DND-41 (cell line): ENCODE measurements at regions not wholly inside any gene's neighbourhood (a gene's known extent, or its start where the extent isn't known, plus 50 kb on each side); places are given as distances from the start of the nearest gene placed in this dataset.

Experiments used
- ATAC-seq: fragments of 200-7000 bp; cut with Tn5 transposase; 3 replicates; pipeline ENCODE4 v1.9.1; 2021; ENCODE audit warnings: low read depth; ENCODE audit not compliant: insufficient read depth
- DNase-seq: peaks from one replicate; pipeline ENCODE4 v3.0.0-alpha.2; 2020
- H2AFZ ChIP-seq: 2 replicates; pipeline ENCODE4 v1.6.0; 2012; ENCODE audit warnings: low read depth, low read length
- H3K27ac ChIP-seq: 2 replicates; pipeline ENCODE4 v1.5.1; 2012; ENCODE audit warnings: low read length, inconsistent platforms
- H3K27me3 ChIP-seq: fragments of 200-600 bp; sonication (generic); 2 replicates; pipeline ENCODE4 v1.6.0; 2012; ENCODE audit warnings: low read length, mild to moderate bottlenecking, inconsistent platforms; ENCODE audit not compliant: insufficient read depth, poor library complexity
- H3K36me3 ChIP-seq: 2 replicates; pipeline ENCODE4 v1.5.1; 2012; ENCODE audit warnings: low read length, inconsistent platforms; ENCODE audit not compliant: insufficient read depth
- H3K4me1 ChIP-seq: 2 replicates; pipeline ENCODE4 v1.5.1; 2012; ENCODE audit warnings: mild to moderate bottlenecking, low read length; ENCODE audit not compliant: insufficient read depth
- H3K4me2 ChIP-seq: 2 replicates; pipeline ENCODE4 v1.6.0; 2012; ENCODE audit warnings: mild to moderate bottlenecking, moderate library complexity, low read length, inconsistent platforms; ENCODE audit not compliant: insufficient read depth
- H3K4me3 ChIP-seq, 2 experiments: fragments of 200-600 bp in 1 of 2; shearing (Covaris generic) in 1 of 2; 2 replicates each; pipeline ENCODE4 v1.5.1; 2012 to 2016; ENCODE audit warnings: inconsistent platforms in 2 of 2, low read length in 2 of 2, mild to moderate bottlenecking in 2 of 2, low read depth in 1 of 2, moderate library complexity in 1 of 2
- H3K79me2 ChIP-seq: 2 replicates; pipeline ENCODE4 v1.6.0; 2012; ENCODE audit warnings: low read length, inconsistent platforms; ENCODE audit not compliant: insufficient read depth
- H3K9ac ChIP-seq: 2 replicates; pipeline ENCODE4 v1.6.0; 2012; ENCODE audit warnings: low read depth, mild to moderate bottlenecking, inconsistent platforms, low read length, moderate library complexity
- H3K9me3 ChIP-seq: 2 replicates; pipeline ENCODE4 v1.5.1; 2012; ENCODE audit warnings: low read length, moderate library complexity, mild to moderate bottlenecking, inconsistent platforms; ENCODE audit not compliant: insufficient read depth, severe bottlenecking
- H4K20me1 ChIP-seq: 2 replicates; pipeline ENCODE4 v1.6.0; 2012; ENCODE audit warnings: low read length; ENCODE audit not compliant: insufficient read depth
- CTCF ChIP-seq: IDR thresholded peaks from 2 replicates; pipeline ENCODE4 v1.5.1; 2012; ENCODE audit warnings: borderline replicate concordance, low read length, moderate library complexity, mild to moderate bottlenecking; ENCODE audit not compliant: poor library complexity, severe bottlenecking; ENCODE audit errors: extremely low read depth
- EZH2 ChIP-seq: IDR thresholded peaks from 3 replicates; pipeline ENCODE4 v1.6.1; 2012; ENCODE audit warnings: borderline replicate concordance, low read depth, mild to moderate bottlenecking, moderate library complexity, low read length, inconsistent platforms; ENCODE audit not compliant: severe bottlenecking

- no peak for ATAC-seq
- H3K9ac ChIP-seq = no peak overlapping the region
- H3K4me1 ChIP-seq = no peaks in the 10 kb centered on the region
- no peak overlapping the region for H3K4me3 ChIP-seq
- H2AFZ ChIP-seq = no peak overlapping the region
- no peak overlapping the region for H3K27ac ChIP-seq
- H3K36me3 ChIP-seq = no peaks in the 10 kb centered on the region
- no peak overlapping the region for H3K4me2 ChIP-seq
- no peaks in the 10 kb centered on the region for H3K79me2 ChIP-seq
- peaks cover 70% of the 10 kb centered on the region for H4K20me1 ChIP-seq
- H3K9me3 ChIP-seq = no peaks in the 10 kb centered on the region
- H3K27me3 ChIP-seq = no peaks in the 10 kb centered on the region
- no peak for TF ChIP-seq CTCF
- no peak for TF ChIP-seq EZH2
- no peak for DNase-seq
Observed at GRCh38 chr20:63068711-63069367, 62.1 kb upstream of the BHLHE23 start.

- no peak overlapping the region for H3K4me3 ChIP-seq
- TF ChIP-seq EZH2 = no peak
- H3K79me2 ChIP-seq = no peaks in the 10 kb centered on the region
- no peak overlapping the region for H2AFZ ChIP-seq
- no peaks in the 10 kb centered on the region for H3K36me3 ChIP-seq
- H4K20me1 ChIP-seq = peaks cover 69% of the 10 kb centered on the region
- H3K9ac ChIP-seq = no peak overlapping the region
- no peaks in the 10 kb centered on the region for H3K27me3 ChIP-seq
- no peaks in the 10 kb centered on the region for H3K9me3 ChIP-seq
- no peak for DNase-seq
- no peak overlapping the region for H3K27ac ChIP-seq
- H3K4me1 ChIP-seq = no peaks in the 10 kb centered on the region
- ATAC-seq = no peak
- no peak overlapping the region for H3K4me2 ChIP-seq
Observed at GRCh38 chr20:63067721-63068560, 61.2 kb upstream of the BHLHE23 start.

DNA sequence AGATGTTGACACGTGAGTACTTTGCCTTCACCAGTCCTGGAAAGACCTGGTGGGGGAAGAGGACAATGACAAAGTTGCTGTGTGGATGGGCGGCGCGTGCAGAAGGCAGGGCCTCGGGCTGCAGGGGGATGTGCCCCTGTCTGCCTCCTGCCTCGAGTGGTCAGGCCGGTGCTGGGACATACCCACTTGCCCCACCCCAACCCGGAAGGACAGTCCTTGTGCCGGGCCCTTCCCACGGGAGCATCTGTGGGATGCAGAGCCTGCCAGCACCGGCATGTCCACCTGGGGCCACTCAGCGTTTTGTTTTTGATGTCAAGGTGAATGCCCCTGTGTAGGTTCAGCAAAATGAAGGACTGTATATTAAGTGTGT is 60.5 kb upstream of the BHLHE23 start:
- no peaks in the 10 kb centered on the region for H3K4me1 ChIP-seq
- ATAC-seq = no peak
- H3K36me3 ChIP-seq = no peaks in the 10 kb centered on the region
- no peak for DNase-seq
- no peaks in the 10 kb centered on the region for H3K27me3 ChIP-seq
- H3K4me2 ChIP-seq = no peak overlapping the region
- no peak overlapping the region for H3K4me3 ChIP-seq
- H3K9ac ChIP-seq = no peak overlapping the region
- no peak overlapping the region for H3K27ac ChIP-seq
- H2AFZ ChIP-seq = no peak overlapping the region
- TF ChIP-seq CTCF (no peak), EZH2 (no peak)
- H3K79me2 ChIP-seq = no peaks in the 10 kb centered on the region
- peaks cover 71% of the 10 kb centered on the region for H4K20me1 ChIP-seq
- no peaks in the 10 kb centered on the region for H3K9me3 ChIP-seq
